ENCODE measurements at regions not wholly inside any gene's neighbourhood (a gene's known extent, or its start where the extent isn't known, plus 50 kb on each side); places are given as distances from the start of the nearest gene placed in this dataset.

DNA sequence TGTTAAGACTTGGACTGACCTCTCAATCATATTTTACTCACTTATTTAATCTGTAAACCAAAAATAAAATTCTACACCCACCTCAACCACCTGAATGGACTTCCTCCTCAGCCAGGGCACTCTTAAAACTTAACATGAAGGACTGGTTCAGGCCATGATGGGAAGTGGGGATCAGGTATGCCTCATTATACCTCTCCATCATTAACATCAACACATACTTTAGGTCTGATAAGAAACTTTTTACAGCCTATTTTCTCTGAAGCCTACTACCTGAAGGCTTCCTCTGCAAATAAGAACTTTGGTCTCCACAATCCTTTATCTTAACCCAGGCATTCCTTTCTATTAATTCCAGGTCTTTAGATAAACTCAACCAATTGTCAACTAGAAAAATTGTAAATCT is 390.0 kb downstream of the AASDHPPT start:
- no peak for DNase-seq (ENCODE audit: low read depth)
- no peak overlapping the region for H3K4me3 ChIP-seq (ENCODE audit: low read depth, low read length)
- TF ChIP-seq, protein P1, sequence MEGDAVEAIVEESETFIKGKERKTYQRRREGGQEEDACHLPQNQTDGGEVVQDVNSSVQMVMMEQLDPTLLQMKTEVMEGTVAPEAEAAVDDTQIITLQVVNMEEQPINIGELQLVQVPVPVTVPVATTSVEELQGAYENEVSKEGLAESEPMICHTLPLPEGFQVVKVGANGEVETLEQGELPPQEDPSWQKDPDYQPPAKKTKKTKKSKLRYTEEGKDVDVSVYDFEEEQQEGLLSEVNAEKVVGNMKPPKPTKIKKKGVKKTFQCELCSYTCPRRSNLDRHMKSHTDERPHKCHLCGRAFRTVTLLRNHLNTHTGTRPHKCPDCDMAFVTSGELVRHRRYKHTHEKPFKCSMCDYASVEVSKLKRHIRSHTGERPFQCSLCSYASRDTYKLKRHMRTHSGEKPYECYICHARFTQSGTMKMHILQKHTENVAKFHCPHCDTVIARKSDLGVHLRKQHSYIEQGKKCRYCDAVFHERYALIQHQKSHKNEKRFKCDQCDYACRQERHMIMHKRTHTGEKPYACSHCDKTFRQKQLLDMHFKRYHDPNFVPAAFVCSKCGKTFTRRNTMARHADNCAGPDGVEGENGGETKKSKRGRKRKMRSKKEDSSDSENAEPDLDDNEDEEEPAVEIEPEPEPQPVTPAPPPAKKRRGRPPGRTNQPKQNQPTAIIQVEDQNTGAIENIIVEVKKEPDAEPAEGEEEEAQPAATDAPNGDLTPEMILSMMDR (IDR thresholded peaks at IDR 0.05; ENCODE audit: insufficient read depth, low read depth, low read length), result no peak

DNA sequence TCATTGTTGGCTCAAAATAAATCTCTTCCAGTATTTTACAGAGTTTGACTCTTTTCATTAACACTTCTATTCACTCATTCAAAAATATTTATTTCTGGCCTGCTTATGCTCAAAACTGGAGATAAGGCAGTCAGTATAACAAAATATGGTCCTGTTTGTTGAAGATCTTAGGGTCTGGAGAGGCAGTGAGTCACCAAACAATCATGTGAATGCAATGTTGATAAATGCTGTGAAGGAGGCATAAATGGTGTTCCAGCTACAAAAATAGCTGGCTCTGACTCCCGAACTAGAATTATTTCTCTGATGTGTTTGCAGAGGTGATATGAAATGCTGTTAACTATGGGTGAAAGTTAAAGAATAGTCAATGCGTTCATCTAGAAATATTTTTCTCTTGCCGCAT is 390.6 kb downstream of the AASDHPPT start:
- TF ChIP-seq, protein P1 (IDR thresholded peaks at IDR 0.05; ENCODE audit: insufficient read depth, low read depth, low read length), result no peak
- no peak overlapping the region for H3K4me3 ChIP-seq (ENCODE audit: low read depth, low read length)
- DNase-seq (ENCODE audit: low read depth), result peak; percentile 59

DNA sequence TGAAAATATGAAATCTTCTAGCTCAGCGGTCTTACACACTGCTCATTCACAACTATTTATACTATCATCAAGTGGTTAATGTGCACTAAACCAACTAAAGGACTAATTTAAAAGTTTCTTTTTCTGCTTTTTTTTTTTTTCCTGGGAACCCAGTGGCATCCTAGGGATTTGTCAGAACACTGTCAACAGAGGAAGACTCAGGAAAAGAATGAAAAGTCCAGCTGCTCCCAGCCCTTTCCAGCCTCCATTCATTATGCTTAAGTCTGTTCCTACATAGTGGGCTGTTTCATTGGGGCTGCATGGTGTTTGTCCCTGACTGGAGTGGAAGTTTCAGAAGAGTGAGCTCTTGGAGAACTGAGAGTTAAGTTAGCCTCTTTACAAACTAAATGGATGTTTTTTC is 391.1 kb downstream of the AASDHPPT start:
- DNase-seq (ENCODE audit: low read depth), result no peak
- TF ChIP-seq, protein P1 (IDR thresholded peaks at IDR 0.05; ENCODE audit: insufficient read depth, low read depth, low read length), result no peak

DNA sequence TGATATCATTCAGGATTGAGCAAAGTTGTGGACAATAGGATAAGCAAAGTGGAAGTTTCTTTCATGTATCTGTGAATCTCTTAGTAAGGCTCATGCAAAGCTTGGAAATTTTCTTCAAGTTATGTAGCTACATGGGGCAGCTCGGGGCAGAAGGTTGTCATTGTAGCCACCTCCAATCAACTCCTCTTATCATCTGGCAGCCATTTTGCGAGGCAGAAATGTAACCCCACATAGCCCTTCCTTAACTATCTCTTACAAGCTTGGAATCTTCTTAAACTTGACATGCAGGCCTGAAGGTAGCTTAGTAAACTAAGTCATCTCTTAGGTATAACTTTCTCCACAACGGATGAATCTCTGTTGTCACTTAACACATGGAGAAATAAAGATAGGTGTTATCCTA is 392.8 kb downstream of the AASDHPPT start:
- DNase-seq (ENCODE audit: low read depth), result no peak
- TF ChIP-seq, protein P1 (IDR thresholded peaks at IDR 0.05; ENCODE audit: insufficient read depth, low read depth, low read length), result no peak
- H3K4me3 ChIP-seq (ENCODE audit: low read depth, low read length), result no peak overlapping the region

More for the DNA sequence above, 391.1 kb downstream of the AASDHPPT start:
- H3K4me3 ChIP-seq (ENCODE audit: low read depth, low read length), result no peak overlapping the region

DNA sequence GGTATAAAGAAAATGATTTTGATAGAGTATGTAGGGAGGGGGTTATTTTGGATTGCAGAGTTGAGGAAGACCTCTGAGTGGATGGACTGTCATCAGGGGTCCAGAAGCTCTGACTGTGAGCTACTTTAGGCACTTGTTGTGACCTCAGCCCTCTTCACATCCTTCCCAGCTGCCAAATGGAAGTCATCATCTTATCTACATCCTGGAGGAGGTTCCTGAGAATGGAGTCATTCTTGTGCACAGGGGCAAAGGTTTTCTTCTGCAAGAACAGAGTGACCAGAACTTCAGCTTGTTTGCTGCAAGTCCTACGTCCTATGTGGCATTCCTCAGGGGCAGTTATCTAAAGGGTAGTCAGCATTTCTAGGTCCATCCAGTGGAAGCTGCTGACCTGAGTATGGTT is 393.8 kb downstream of the AASDHPPT start:
- TF ChIP-seq, protein P1 (IDR thresholded peaks at IDR 0.05; ENCODE audit: insufficient read depth, low read depth, low read length), result no peak
- peak; percentile 83 for DNase-seq (ENCODE audit: low read depth)

DNA sequence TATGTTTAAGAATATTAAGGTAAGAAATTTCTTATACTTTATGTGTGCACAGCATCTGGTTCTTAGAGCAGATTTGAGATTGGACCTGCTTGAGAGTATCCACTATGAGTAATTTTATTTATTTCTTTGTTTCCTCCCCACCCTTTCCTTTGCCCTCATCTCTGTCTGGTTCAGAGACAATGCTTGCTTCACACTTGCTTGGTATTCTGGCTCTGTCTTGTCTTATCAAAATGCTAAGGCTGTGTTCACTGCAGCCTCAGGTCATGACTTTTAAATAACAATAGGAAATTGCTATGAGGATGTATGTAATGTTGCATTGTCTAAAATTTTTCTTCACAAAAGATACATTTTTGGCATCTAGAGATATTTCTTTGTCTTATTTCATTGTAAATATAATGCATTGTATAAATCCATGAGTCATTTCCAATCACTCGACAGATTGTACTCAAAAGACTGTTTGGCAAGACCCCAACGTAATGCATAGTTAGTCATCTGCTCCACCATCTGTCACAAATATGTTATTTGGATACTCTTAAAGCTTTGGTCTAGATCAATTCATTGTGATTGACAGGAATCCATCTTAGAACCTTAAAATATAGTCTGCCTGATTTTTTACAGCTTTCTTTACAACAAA is 395.7 kb downstream of the AASDHPPT start:
- TF ChIP-seq, protein P1 (IDR thresholded peaks at IDR 0.05; ENCODE audit: insufficient read depth, low read depth, low read length), result no peak
- DNase-seq (ENCODE audit: low read depth), result no peak
- H3K4me3 ChIP-seq (ENCODE audit: low read depth, low read length), result no peak overlapping the region

More for the DNA sequence above, 393.8 kb downstream of the AASDHPPT start:
- H3K4me3 ChIP-seq (ENCODE audit: low read depth, low read length), result no peak overlapping the region

DNA sequence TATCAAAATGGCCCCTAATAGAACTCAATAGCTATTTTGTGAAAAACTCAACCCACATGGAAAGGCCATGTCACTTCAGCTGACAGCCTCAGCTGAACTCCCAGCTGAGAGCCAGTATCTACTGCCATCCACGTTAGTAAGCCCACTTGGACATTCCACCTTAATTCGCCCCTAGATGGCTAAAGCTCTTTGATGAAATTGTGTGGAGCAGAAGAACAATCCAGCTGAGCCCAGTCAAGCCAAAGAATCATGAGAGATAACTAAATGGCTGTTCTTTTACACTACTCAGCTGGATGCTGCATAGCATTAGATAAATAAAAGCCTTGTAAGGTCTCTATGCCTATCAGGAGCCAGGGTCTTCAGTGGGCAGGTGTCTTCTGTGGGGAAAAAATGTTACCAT is 396.8 kb downstream of the AASDHPPT start:
- TF ChIP-seq, protein P1 (IDR thresholded peaks at IDR 0.05; ENCODE audit: insufficient read depth, low read depth, low read length), result no peak
- H3K4me3 ChIP-seq (ENCODE audit: low read depth, low read length), result no peak overlapping the region
- DNase-seq (ENCODE audit: low read depth), result no peak

Measured in fibroblast of villous mesenchyme (primary cell).